ENCODE measurements at regions not wholly inside any gene's neighbourhood (a gene's known extent, or its start where the extent isn't known, plus 50 kb on each side); places are given as distances from the start of the nearest gene placed in this dataset.
"Not testable (repeated sequence)": the region's sequence is repeated elsewhere in the genome, so short reads cannot be mapped to it uniquely, and the experiment has no call there.

DNA sequence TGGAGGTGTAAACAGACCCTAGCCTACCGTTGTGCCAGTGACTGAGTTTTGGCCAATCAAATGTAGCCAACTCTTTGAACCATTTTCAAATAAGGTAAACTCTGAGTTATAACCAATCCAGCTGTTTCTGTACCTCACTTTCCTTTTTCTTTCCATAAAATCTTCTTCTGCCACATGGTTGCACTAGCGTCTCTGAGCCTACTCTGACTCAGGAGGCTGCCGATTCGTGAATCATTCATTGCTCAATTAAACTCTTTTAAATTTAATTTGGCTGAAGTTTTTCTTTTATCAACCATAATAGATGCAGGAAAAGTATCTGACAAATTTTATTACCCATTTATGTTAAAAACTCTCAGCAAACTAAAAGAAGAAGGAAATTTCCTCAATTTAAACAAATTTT lies 111.5 kb upstream of the LYPLAL1 start:
- no peak overlapping the region for H3K4me3 ChIP-seq (ENCODE audit: low read depth, low read length)
- TF ChIP-seq, protein P1, sequence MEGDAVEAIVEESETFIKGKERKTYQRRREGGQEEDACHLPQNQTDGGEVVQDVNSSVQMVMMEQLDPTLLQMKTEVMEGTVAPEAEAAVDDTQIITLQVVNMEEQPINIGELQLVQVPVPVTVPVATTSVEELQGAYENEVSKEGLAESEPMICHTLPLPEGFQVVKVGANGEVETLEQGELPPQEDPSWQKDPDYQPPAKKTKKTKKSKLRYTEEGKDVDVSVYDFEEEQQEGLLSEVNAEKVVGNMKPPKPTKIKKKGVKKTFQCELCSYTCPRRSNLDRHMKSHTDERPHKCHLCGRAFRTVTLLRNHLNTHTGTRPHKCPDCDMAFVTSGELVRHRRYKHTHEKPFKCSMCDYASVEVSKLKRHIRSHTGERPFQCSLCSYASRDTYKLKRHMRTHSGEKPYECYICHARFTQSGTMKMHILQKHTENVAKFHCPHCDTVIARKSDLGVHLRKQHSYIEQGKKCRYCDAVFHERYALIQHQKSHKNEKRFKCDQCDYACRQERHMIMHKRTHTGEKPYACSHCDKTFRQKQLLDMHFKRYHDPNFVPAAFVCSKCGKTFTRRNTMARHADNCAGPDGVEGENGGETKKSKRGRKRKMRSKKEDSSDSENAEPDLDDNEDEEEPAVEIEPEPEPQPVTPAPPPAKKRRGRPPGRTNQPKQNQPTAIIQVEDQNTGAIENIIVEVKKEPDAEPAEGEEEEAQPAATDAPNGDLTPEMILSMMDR (IDR thresholded peaks at IDR 0.05; ENCODE audit: low read depth, low read length, missing control alignments) = no peak
- no peak for DNase-seq (ENCODE audit: low read depth)

DNA sequence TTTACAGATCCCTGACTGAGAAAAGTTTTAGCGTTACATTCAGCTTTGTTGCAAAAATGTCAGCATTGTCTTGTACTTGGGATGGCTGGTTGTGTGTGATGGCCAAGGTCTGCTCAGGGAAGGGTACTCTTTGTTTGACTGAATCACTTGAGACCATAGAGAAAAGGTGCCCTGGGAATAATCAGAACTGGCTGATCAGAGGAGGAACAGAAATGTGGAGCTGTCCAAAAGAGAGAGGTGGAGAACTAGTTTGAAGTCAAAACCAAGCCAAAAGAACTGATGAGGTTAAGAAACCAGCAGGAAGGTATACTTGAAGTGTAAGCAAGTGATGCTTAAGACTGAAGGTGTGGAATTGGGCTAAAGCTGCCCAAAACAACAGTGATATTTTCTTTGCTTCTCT lies 107.6 kb upstream of the LYPLAL1 start:
- TF ChIP-seq, protein P1 (IDR thresholded peaks at IDR 0.05; ENCODE audit: low read depth, low read length, missing control alignments) = no peak
- no peak for DNase-seq (ENCODE audit: low read depth)
- no peak overlapping the region for H3K4me3 ChIP-seq (ENCODE audit: low read depth, low read length)

GRCh38 chr1:219066631-219067349 lies 106.9 kb upstream of the LYPLAL1 start:
- DNase-seq (ENCODE audit: low read depth) = no peak
- TF ChIP-seq, protein P1 (IDR thresholded peaks at IDR 0.05; ENCODE audit: low read depth, low read length, missing control alignments) = peak; percentile 35
- H3K4me3 ChIP-seq (ENCODE audit: low read depth, low read length) = no peak overlapping the region

DNA sequence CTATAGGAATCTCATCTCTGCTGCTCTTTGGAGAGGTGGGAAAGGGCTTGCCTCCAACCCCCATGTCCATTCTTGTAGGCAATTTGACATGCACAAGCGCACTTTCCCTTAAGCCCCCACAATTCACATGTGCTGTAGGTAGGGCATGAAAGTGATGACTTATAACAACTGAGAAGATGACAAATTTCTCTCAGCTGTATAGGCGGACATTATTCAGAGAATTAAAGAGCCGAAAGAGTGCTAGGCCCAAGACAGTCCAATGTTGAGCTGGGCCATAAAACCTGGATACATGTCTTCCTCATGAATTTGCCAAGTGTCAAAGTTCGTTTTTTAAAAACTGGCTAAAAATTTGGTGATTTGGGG lies 106.3 kb upstream of the LYPLAL1 start:
- no peak for DNase-seq (ENCODE audit: low read depth)
- TF ChIP-seq, protein P1 (IDR thresholded peaks at IDR 0.05; ENCODE audit: low read depth, low read length, missing control alignments) = no peak
- no peak overlapping the region for H3K4me3 ChIP-seq (ENCODE audit: low read depth, low read length)

DNA sequence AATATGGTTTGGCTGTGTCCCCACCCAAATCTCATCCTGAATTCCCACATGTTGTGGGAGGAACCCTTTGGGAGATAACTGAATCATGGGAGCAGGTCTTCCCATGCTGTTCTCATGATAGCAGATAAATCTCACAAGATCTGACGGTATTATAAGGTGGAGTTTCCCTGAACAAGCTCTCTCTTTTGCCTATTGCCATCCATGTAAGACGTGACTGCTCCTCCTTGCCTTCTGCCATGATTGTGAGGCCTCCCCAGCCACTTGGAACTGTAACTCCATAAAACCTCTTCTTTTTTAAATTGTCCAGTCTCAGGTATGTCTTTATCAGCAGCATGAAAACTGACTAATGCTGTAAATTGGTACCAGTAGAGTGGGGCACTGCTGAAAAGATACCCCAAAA lies 103.3 kb upstream of the LYPLAL1 start:
- DNase-seq (ENCODE audit: low read depth); H3K4me3 ChIP-seq (ENCODE audit: low read depth, low read length): not testable (repeated sequence)

GRCh38 chr1:219071209-219071608 lies 102.5 kb upstream of the LYPLAL1 start:
- H3K4me3 ChIP-seq (ENCODE audit: low read depth, low read length) = no peak overlapping the region
- TF ChIP-seq, protein P1 (IDR thresholded peaks at IDR 0.05; ENCODE audit: low read depth, low read length, missing control alignments) = no peak
- DNase-seq (ENCODE audit: low read depth) = no peak

- DNase-seq (ENCODE audit: low read depth) = no peak
- no peak overlapping the region for H3K4me3 ChIP-seq (ENCODE audit: low read depth, low read length)
- TF ChIP-seq, protein P1 (IDR thresholded peaks at IDR 0.05; ENCODE audit: low read depth, low read length, missing control alignments) = no peak
Measured at GRCh38 chr1:219072329-219072728, 101.3 kb upstream of the LYPLAL1 start.

Data from GM12864 (cell line).